OCI-LY1 (cell line): ENCODE measurements at regions not wholly inside any gene's neighbourhood (a gene's known extent, or its start where the extent isn't known, plus 50 kb on each side); places are given as distances from the start of the nearest gene placed in this dataset.

ENCODE experiments used
- CTCF ChIP-seq: fragments of 200-600 bp; sonication (generic), shearing (Covaris generic); IDR thresholded peaks from 2 replicates; pipeline ENCODE4 v1.5.1; 2017; ENCODE audit warnings: mild to moderate bottlenecking, antibody characterized with exemption, low read length, moderate library complexity, mixed read lengths
- EZH2 ChIP-seq: fragments of 200-600 bp; sonication (generic), shearing (Covaris generic); IDR thresholded peaks from 2 replicates; pipeline ENCODE4 v1.8.0; 2017; ENCODE audit warnings: borderline replicate concordance, mixed run types, mild to moderate bottlenecking, antibody characterized with exemption, low read length, moderate library complexity, mixed read lengths

- TF ChIP-seq CTCF (no peak), EZH2 (no peak)
These were observed 330.5 kb downstream of the EPHA7 start for GRCh38 chr6:93088621-93089501.
